Effector memory CD4-positive, alpha-beta T cell (primary cell): ENCODE measurements at regions not wholly inside any gene's neighbourhood (a gene's known extent, or its start where the extent isn't known, plus 50 kb on each side); places are given as distances from the start of the nearest gene placed in this dataset.

ENCODE experiments used
- DNase-seq, 3 donors: peaks; one replicate each; pipeline ENCODE4 v3.0.0-alpha.2; 2020
- H3K27ac ChIP-seq: 2 replicates; pipeline ENCODE4 v1.7.0; 2013; ENCODE audit warnings: mild to moderate bottlenecking, low read length, moderate library complexity; ENCODE audit not compliant: insufficient read depth, poor library complexity, severe bottlenecking
- H3K27me3 ChIP-seq: replicated peaks from 2 replicates; pipeline ENCODE4 v1.7.0; 2013; ENCODE audit warnings: mild to moderate bottlenecking, low read length; ENCODE audit not compliant: insufficient read depth, control insufficient read depth, poor library complexity, severe bottlenecking
- H3K36me3 ChIP-seq: 2 replicates; pipeline ENCODE4 v1.7.0; 2013; ENCODE audit warnings: mild to moderate bottlenecking, low read length, moderate library complexity; ENCODE audit not compliant: control insufficient read depth, insufficient read depth
- H3K4me1 ChIP-seq: 2 replicates; pipeline ENCODE4 v1.7.0; 2013; ENCODE audit warnings: low read length, mild to moderate bottlenecking; ENCODE audit not compliant: control insufficient read depth, insufficient read depth, poor library complexity, severe bottlenecking
- H3K4me3 ChIP-seq: 2 replicates; pipeline ENCODE4 v1.7.0; 2013; ENCODE audit warnings: low read length, low read depth, mild to moderate bottlenecking; ENCODE audit not compliant: insufficient read depth, poor library complexity, severe bottlenecking
- H3K9me3 ChIP-seq: 2 replicates; pipeline ENCODE4 v1.7.0; 2013; ENCODE audit warnings: mild to moderate bottlenecking, low read length, moderate library complexity; ENCODE audit not compliant: control insufficient read depth

- H3K4me3 ChIP-seq: no peak overlapping the region
- H3K4me1 ChIP-seq: no peaks in the 10 kb centered on the region
- no peak overlapping the region for H3K27ac ChIP-seq
- H3K36me3 ChIP-seq: no peaks in the 10 kb centered on the region
- DNase-seq: no peak
- H3K27me3 ChIP-seq: no peaks in the 10 kb centered on the region
- no peaks in the 10 kb centered on the region for H3K9me3 ChIP-seq
These were observed 72.5 kb upstream of the SLC1A1 start for GRCh38 chr9:4417578-4418325.

DNA sequence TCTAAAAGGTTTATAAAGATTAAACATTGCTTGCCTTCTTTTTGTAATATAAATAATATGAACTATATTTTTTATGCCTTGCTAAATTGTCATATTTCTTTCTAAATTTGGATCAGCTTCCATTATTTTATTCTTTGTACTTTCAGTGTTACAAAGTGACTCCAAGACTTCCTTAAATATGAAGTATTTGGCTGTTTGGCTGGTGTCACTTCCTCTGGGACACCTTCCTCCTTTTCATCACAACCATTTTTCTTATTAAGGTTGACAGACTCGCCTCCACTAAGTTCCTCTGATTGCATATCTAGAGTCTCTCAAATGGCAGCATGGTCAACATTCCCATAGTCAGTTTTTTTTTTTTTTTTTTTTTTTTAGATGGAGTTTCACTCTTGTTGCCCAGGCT is 73.8 kb upstream of the SLC1A1 start:
- Histone ChIP-seq H3K36me3 (no peaks in the 10 kb centered on the region), H3K4me3 (no peak overlapping the region), H3K27me3 (no peaks in the 10 kb centered on the region), H3K27ac (no peak overlapping the region), H3K9me3 (no peaks in the 10 kb centered on the region), H3K4me1 (no peaks in the 10 kb centered on the region)
- DNase-seq: no peak

DNA sequence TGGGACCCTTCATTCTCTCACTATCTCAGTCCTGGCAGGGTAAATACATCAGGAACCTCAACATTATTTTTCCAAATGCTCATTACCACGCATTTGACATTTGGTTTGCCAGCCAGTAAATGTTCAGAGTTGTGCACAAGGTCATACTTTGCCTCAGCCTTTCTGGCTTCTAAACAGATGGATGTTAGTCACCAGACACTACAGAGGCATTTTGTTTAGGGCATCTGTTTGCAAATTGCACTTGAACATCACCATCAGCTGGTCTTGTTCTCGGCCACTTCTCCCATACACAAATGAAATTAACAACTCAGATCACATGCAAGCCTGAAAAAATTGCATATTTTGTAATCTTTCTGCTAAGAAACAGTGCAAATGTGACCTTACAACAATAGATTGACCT is 75.0 kb upstream of the SLC1A1 start:
- Histone ChIP-seq H3K27ac (no peak overlapping the region), H3K4me1 (no peaks in the 10 kb centered on the region), H3K27me3 (no peaks in the 10 kb centered on the region), H3K36me3 (no peaks in the 10 kb centered on the region), H3K4me3 (no peak overlapping the region), H3K9me3 (no peaks in the 10 kb centered on the region)
- no peak for DNase-seq

DNA sequence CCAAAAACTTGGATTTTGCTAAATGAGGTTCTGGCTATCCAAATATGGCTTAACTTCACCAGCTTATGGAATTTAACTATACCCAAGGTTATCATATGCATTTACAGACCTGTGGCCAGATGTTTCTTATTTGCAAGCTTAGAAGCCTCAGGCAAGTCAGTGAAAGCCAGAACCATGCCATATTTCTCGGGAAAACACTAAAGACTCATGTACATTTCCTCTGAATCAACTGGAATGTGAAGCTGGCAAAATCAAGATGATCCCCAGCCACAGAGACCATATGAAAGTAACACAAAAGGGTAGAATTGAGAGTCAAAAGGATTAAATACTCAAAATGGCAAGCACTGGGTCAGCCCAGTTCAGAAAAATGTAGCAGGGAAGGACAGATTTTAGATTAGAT is 76.4 kb upstream of the SLC1A1 start:
- no peaks in the 10 kb centered on the region for H3K27me3 ChIP-seq
- no peaks in the 10 kb centered on the region for H3K4me1 ChIP-seq
- no peaks in the 10 kb centered on the region for H3K36me3 ChIP-seq
- DNase-seq: no peak
- H3K27ac ChIP-seq: no peak overlapping the region
- H3K4me3 ChIP-seq: no peak overlapping the region
- H3K9me3 ChIP-seq: no peaks in the 10 kb centered on the region

GRCh38 chr9:4404156-4404555 is 86.1 kb upstream of the SLC1A1 start:
- Histone ChIP-seq H3K4me3 (no peak overlapping the region), H3K36me3 (no peaks in the 10 kb centered on the region), H3K9me3 (no peaks in the 10 kb centered on the region), H3K27me3 (no peaks in the 10 kb centered on the region), H3K27ac (no peak overlapping the region), H3K4me1 (no peaks in the 10 kb centered on the region)
- no peak for DNase-seq

GRCh38 chr9:4402501-4402900 is 87.8 kb upstream of the SLC1A1 start:
- Histone ChIP-seq H3K4me3 (no peak overlapping the region), H3K9me3 (no peaks in the 10 kb centered on the region), H3K27me3 (no peaks in the 10 kb centered on the region), H3K36me3 (no peaks in the 10 kb centered on the region), H3K27ac (no peak overlapping the region), H3K4me1 (no peaks in the 10 kb centered on the region)
- no peak for DNase-seq

DNA sequence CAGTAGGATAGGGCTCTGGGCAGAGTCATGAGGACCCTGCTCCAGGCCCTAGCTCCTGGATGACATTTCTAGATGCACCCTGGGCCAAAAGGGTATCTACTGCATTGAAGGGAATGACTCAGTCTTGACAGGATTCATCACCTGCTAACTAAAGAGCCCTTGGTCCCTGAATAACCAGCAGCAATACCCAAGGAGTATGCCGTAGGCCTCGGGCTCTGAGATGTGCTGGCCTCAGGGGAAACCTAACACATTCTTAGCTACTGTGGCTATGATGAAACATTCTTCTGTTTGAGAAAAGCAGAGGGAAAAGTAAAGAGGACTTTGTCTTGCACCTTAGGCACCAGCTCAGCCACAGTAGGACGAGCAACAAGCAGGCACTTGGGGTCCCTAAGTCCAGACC is 89.5 kb upstream of the SLC1A1 start:
- H3K9me3 ChIP-seq: no peaks in the 10 kb centered on the region
- H3K4me3 ChIP-seq: no peak overlapping the region
- no peak overlapping the region for H3K27ac ChIP-seq
- DNase-seq: no peak
- no peaks in the 10 kb centered on the region for H3K27me3 ChIP-seq
- H3K4me1 ChIP-seq: no peaks in the 10 kb centered on the region
- no peaks in the 10 kb centered on the region for H3K36me3 ChIP-seq

DNA sequence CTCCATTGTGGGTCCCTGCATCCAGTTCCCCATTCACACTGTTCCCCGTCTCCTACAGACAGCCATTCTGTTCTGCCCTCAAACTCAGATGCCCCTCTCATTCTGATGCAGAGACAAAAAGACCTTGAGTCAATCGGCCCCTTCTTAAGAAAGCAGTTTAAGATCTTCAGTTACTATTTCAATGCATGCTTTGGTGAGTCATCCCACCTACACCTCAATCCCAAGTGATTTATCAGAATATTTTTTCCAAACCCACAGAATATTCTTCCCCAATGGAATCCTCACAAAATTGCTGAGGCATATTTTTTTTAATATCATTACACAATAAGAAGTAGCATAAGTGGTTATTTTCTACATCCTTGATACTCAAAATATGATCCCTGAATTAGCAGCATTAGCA is 92.4 kb upstream of the SLC1A1 start:
- H3K27ac ChIP-seq: no peak overlapping the region
- H3K27me3 ChIP-seq: no peaks in the 10 kb centered on the region
- no peaks in the 10 kb centered on the region for H3K36me3 ChIP-seq
- H3K4me1 ChIP-seq: no peaks in the 10 kb centered on the region
- H3K4me3 ChIP-seq: no peak overlapping the region
- no peak for DNase-seq
- no peaks in the 10 kb centered on the region for H3K9me3 ChIP-seq

DNA sequence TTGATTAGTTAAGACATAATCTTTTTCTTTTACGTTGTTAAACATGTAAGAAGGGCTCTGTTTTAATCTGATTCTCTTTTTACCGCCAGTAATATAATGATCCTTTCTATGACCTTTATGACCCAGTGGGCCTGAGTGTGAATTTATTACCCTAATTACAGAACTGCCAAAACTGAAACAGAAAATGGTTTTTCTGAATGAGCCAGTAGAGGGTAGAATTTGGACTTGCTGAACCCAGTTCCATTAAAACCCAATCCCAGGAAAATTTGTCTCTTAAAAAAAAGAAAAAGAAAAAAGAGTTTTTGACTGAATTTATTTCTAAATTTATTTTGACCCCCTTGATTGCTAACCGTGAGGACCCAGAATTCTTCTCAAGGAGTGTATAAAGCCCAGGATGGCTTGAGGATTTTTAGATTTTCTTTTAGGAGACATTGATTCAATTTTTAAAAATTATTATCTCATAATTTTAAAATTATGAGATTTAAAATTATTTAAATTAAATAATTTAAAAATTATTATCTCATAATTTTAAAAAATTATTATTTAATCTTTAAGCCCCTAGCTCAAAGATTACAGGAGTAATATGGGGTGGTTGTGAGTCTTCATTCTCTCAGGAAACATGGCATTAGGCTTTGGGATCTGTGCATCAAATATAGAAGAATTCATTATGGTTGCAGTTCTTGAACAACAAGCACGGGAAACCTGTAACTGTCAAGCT is 94.1 kb upstream of the GLIS3 start:
- no peak overlapping the region for H3K27ac ChIP-seq
- H3K36me3 ChIP-seq: no peaks in the 10 kb centered on the region
- no peaks in the 10 kb centered on the region for H3K9me3 ChIP-seq
- no peak for DNase-seq
- H3K4me1 ChIP-seq: no peaks in the 10 kb centered on the region
- H3K4me3 ChIP-seq: no peak overlapping the region
- no peaks in the 10 kb centered on the region for H3K27me3 ChIP-seq

DNA sequence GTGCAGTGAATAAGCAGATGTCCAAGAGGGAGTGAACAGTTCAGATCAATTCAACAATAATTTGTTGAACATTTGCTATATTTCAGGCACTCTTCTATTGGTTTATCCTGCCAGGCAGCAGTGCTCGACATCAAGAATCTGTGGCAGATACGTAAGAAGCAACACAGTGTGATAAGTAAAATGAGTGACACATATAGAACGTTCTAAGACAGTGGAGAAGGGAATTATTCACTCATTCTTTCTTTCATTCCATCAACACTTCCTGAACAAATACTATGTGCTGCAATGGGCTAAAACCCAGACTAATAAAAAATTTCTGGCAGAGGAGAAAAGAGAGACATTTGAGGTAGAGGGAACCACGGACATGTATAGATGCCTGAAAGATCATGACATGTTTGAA is 89.9 kb upstream of the GLIS3 start:
- Histone ChIP-seq H3K4me3 (no peak overlapping the region), H3K4me1 (no peaks in the 10 kb centered on the region), H3K27me3 (no peaks in the 10 kb centered on the region), H3K27ac (no peak overlapping the region), H3K9me3 (no peaks in the 10 kb centered on the region), H3K36me3 (no peaks in the 10 kb centered on the region)
- no peak for DNase-seq
